ENCODE measurements at regions not wholly inside any gene's neighbourhood (a gene's known extent, or its start where the extent isn't known, plus 50 kb on each side); places are given as distances from the start of the nearest gene placed in this dataset.

GRCh38 chr6:22682979-22683378, 113.6 kb downstream of the HDGFL1 start:
- Histone ChIP-seq H3K4me2 (ENCODE audit: insufficient read depth, low read length) (no peak overlapping the region), H3K9me3 (ENCODE audit: low read depth, low read length) (no peaks in the 10 kb centered on the region), H2AFZ (ENCODE audit: low read length) (no peak overlapping the region), H3K27me3 (ENCODE audit: insufficient read depth, low read length) (no peaks in the 10 kb centered on the region), H3K4me3 (ENCODE audit: insufficient read depth, low read length) (no peak overlapping the region), H3K27ac (ENCODE audit: low read depth, low read length) (no peak overlapping the region), H4K20me1 (ENCODE audit: insufficient read depth, low read length) (no peaks in the 10 kb centered on the region), H3K36me3 (ENCODE audit: insufficient read depth, low read length) (no peaks in the 10 kb centered on the region), H3K79me2 (ENCODE audit: insufficient read depth, low read length) (no peaks in the 10 kb centered on the region), H3K4me1 (ENCODE audit: insufficient read depth, low read length) (no peaks in the 10 kb centered on the region)
- no peak for DNase-seq (ENCODE audit: insufficient read length, low spot score, missing footprints)
- no peak for TF ChIP-seq CTCF (IDR thresholded peaks at IDR 0.05; ENCODE audit: extremely low read depth, low read depth, low read length)

- no peak for TF ChIP-seq CTCF (IDR thresholded peaks at IDR 0.05; ENCODE audit: extremely low read depth, low read depth, low read length)
These were observed 121.1 kb downstream of the HDGFL1 start for GRCh38 chr6:22690446-22690845.

GRCh38 chr6:22694092-22694724, 124.8 kb downstream of the HDGFL1 start:
- no peak overlapping the region for H2AFZ ChIP-seq (ENCODE audit: low read length)
- no peaks in the 10 kb centered on the region for H3K79me2 ChIP-seq (ENCODE audit: insufficient read depth, low read length)
- no peaks in the 10 kb centered on the region for H3K9me3 ChIP-seq (ENCODE audit: low read depth, low read length)
- no peak for TF ChIP-seq CTCF (IDR thresholded peaks at IDR 0.05; ENCODE audit: extremely low read depth, low read depth, low read length)
- no peaks in the 10 kb centered on the region for H3K27me3 ChIP-seq (ENCODE audit: insufficient read depth, low read length)
- H3K36me3 ChIP-seq (ENCODE audit: insufficient read depth, low read length), result no peaks in the 10 kb centered on the region
- no peak overlapping the region for H3K4me2 ChIP-seq (ENCODE audit: insufficient read depth, low read length)
- H4K20me1 ChIP-seq (ENCODE audit: insufficient read depth, low read length), result no peaks in the 10 kb centered on the region
- DNase-seq (ENCODE audit: insufficient read length, low spot score, missing footprints), result no peak
- H3K4me3 ChIP-seq (ENCODE audit: insufficient read depth, low read length), result no peak overlapping the region
- no peak overlapping the region for H3K27ac ChIP-seq (ENCODE audit: low read depth, low read length)
- H3K4me1 ChIP-seq (ENCODE audit: insufficient read depth, low read length), result no peaks in the 10 kb centered on the region

More at GRCh38 chr6:22690446-22690845, 121.1 kb downstream of the HDGFL1 start:
- Histone ChIP-seq H3K27ac (ENCODE audit: low read depth, low read length) (no peak overlapping the region), H2AFZ (ENCODE audit: low read length) (no peak overlapping the region), H3K4me2 (ENCODE audit: insufficient read depth, low read length) (no peak overlapping the region), H3K36me3 (ENCODE audit: insufficient read depth, low read length) (no peaks in the 10 kb centered on the region), H3K4me1 (ENCODE audit: insufficient read depth, low read length) (no peaks in the 10 kb centered on the region), H3K79me2 (ENCODE audit: insufficient read depth, low read length) (no peaks in the 10 kb centered on the region), H4K20me1 (ENCODE audit: insufficient read depth, low read length) (no peaks in the 10 kb centered on the region), H3K4me3 (ENCODE audit: insufficient read depth, low read length) (no peak overlapping the region), H3K9me3 (ENCODE audit: low read depth, low read length) (no peaks in the 10 kb centered on the region), H3K27me3 (ENCODE audit: insufficient read depth, low read length) (no peaks in the 10 kb centered on the region)
- DNase-seq (ENCODE audit: insufficient read length, low spot score, missing footprints), result no peak

- H3K79me2 ChIP-seq (ENCODE audit: insufficient read depth, low read length), result no peaks in the 10 kb centered on the region
- H3K36me3 ChIP-seq (ENCODE audit: insufficient read depth, low read length), result no peaks in the 10 kb centered on the region
- H2AFZ ChIP-seq (ENCODE audit: low read length), result no peak overlapping the region
- no peak overlapping the region for H3K4me3 ChIP-seq (ENCODE audit: insufficient read depth, low read length)
- no peaks in the 10 kb centered on the region for H3K9me3 ChIP-seq (ENCODE audit: low read depth, low read length)
- DNase-seq (ENCODE audit: insufficient read length, low spot score, missing footprints), result no peak
- H3K27me3 ChIP-seq (ENCODE audit: insufficient read depth, low read length), result no peaks in the 10 kb centered on the region
- TF ChIP-seq CTCF (IDR thresholded peaks at IDR 0.05; ENCODE audit: extremely low read depth, low read depth, low read length), result no peak
- no peak overlapping the region for H3K4me2 ChIP-seq (ENCODE audit: insufficient read depth, low read length)
- no peaks in the 10 kb centered on the region for H3K4me1 ChIP-seq (ENCODE audit: insufficient read depth, low read length)
- no peak overlapping the region for H3K27ac ChIP-seq (ENCODE audit: low read depth, low read length)
- no peaks in the 10 kb centered on the region for H4K20me1 ChIP-seq (ENCODE audit: insufficient read depth, low read length)
These were observed 127.1 kb downstream of the HDGFL1 start for GRCh38 chr6:22696481-22696880.

All from osteoblast (primary cell).